ENCODE measurements at regions not wholly inside any gene's neighbourhood (a gene's known extent, or its start where the extent isn't known, plus 50 kb on each side); places are given as distances from the start of the nearest gene placed in this dataset.
"Not testable (repeated sequence)": the region's sequence is repeated elsewhere in the genome, so short reads cannot be mapped to it uniquely, and the experiment has no call there.

- not testable (repeated sequence) for DNase-seq (ENCODE audit: low read depth)
These were observed 83.1 kb upstream of the CYRIA start for GRCh38 chr2:16748511-16749266.

DNA sequence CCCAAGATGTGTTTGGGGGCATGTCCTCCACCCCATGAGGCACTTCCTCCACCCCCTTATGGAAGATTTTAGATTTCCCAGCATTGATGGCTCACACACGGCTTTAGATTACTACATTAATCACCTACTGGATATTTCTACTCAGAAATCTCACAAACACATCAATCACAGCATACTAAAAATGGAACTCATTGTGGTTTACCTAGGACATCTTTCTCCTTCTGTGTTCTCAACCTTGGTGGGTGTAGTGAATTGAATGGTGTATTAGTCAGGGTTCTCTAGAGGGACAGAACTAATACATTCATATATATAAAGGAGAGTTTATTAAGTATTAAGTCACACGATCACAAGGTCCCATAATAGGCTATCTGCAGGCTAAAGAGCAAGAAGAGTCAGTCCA lies 82.1 kb upstream of the CYRIA start:
- DNase-seq (ENCODE audit: low read depth), result no peak

- DNase-seq (ENCODE audit: low read depth), result no peak
These were observed 81.6 kb upstream of the CYRIA start for GRCh38 chr2:16747257-16747656.

DNA sequence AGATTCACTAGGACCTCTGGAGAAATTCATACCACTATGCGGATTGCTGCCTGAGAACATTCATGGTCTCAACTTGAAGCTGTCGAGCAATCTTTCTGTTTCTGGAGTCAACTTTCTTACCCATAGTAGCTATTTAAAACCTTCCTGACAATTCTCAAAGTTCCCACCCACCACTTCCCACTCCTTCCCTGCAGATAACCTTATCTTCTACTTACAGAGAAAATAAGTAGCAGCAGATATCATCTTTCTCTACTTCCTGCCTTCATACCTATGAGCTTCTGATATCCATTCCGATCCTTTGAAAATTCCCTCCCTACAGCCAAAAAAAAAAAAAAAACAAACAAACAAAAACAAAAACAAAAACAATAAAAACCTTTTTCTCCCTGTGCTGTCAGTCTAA lies 81.2 kb upstream of the CYRIA start:
- no peak for DNase-seq (ENCODE audit: low read depth)

DNA sequence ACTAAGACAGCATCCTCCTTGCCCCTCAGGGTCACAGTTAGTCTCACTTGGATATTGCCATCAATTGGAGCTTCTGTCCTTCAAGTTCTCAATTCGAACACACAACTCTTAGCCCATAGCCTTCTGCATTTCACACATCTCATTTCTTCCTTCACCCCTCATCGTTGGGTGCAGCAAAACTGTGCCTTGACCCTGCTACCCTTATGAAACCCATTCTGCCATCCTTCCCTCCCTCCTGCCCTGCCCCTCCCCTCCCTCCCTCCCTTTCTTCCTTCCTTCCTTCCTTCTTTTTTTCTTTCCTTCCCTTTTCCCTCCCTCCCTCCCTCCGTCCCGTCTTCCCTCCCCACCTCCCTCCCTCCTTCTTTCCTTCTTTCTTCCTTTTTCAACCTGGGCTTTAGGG lies 80.7 kb upstream of the CYRIA start:
- DNase-seq (ENCODE audit: low read depth), result no peak

GRCh38 chr2:16745466-16745865 lies 79.8 kb upstream of the CYRIA start:
- no peak for DNase-seq (ENCODE audit: low read depth)

DNA sequence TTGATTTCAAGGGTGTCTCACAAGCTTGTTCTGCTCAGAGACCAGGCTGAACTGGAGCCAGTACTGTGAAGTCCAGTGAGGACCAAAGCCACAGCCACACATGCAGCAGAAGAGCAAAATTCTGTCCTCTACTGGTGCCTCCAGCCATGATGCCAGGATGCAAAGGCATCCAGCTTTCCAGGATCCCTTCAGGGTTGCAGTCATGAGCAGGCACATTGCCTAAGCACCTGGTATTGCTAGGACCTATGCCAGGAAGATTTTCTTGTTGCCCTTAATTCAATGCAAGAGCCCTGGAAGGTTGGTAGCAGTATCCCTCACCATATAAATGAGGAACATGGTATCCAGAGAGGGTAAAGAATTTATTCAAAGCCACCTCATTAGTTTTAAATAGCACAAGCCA lies 78.9 kb upstream of the CYRIA start:
- DNase-seq (ENCODE audit: low read depth), result no peak

- DNase-seq (ENCODE audit: low read depth), result no peak
These were observed 76.4 kb upstream of the CYRIA start for GRCh38 chr2:16742026-16742425.

GRCh38 chr2:16741498-16741897 lies 75.9 kb upstream of the CYRIA start:
- no peak for DNase-seq (ENCODE audit: low read depth)

GRCh38 chr2:16739778-16740581 lies 74.3 kb upstream of the CYRIA start:
- DNase-seq (ENCODE audit: low read depth), result no peak

- DNase-seq (ENCODE audit: low read depth), result no peak
These were observed 73.0 kb upstream of the CYRIA start for GRCh38 chr2:16738361-16739225.

GRCh38 chr2:16737812-16738211 lies 72.2 kb upstream of the CYRIA start:
- no peak for DNase-seq (ENCODE audit: low read depth)

DNA sequence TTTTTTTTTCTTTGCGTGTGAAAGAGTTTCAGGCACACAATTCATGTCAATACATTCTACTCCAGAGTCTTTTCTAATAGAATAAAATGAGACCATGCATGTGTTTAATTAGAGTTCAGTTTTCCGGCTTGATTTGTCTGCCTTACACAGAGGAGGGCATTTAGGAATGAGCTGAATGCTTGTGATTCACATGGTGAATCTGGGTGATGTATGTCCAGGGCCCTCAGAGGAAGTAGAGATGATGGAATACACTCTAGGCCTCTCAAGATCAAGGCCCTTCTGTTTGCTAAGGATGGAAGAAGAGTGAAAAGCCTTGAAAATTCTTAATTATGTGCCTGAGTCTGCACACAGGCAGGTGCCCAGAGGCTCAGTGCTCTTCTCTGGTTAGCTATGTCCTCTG lies 71.0 kb upstream of the CYRIA start:
- no peak for DNase-seq (ENCODE audit: low read depth)

- no peak for DNase-seq (ENCODE audit: low read depth)
These were observed 63.7 kb upstream of the CYRIA start for GRCh38 chr2:16729335-16729734.

DNA sequence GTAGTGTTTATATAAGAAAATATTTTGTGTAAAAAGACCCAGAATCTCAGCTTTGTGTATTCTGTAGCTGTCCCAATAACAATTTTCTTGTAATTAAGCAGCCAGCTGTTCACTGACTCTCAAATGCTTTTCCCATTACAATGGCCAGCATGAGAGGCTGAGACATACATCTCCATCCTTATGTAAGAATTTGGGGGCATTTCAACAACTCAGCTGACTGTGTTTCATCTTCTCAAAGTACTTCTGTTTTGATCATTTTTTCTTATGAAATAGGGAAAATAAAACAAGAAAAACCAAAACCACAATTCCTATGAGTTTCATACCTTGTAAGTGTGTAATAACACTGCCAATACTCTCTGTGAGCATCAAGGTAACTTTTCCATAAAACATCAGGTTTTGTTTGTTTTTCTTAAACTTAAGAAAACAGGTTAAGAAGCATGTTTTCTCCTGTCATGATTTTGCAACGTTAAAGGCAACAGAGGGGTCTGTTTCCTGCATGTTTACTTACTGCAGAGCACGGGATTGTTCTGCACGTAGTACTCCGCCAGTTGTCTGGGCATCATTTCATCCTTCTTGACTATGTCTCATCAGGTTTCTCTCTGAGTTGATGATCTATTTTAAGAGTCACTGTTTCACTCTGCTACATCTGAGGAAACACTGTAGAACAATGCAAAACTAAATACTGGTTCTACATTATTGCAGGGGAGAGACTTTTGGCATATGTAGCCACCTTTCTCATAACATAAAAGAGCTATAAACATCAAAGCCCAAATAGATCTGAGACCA lies 62.9 kb upstream of the CYRIA start:
- no peak for DNase-seq (ENCODE audit: low read depth)

- DNase-seq (ENCODE audit: low read depth), result not testable (repeated sequence)
These were observed 62.2 kb upstream of the CYRIA start for GRCh38 chr2:16727849-16728248.

DNA sequence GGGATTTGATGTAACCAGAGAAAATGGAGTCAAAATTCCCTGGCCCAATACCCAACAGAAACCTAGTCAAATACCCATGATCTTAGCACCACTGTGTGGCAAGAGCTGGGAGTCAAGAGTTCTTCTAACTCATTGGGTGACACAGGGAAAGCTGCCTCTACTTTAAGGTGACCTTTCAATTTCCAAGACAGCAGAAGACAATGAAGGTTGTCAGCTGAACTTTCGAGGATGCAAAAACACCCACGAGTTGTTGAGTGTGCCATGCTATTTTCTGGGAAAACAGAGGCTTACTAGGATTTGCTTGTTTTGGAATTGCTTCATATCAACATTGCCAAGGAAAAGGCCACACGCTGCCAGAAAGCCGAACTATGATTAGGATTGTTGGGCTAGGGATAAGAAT lies 61.6 kb upstream of the CYRIA start:
- DNase-seq (ENCODE audit: low read depth), result no peak

- DNase-seq (ENCODE audit: low read depth), result no peak
These were observed 60.9 kb upstream of the CYRIA start for GRCh38 chr2:16726577-16726976.

- no peak for DNase-seq (ENCODE audit: low read depth)
These were observed 60.5 kb upstream of the CYRIA start for GRCh38 chr2:16726147-16726546.

DNA sequence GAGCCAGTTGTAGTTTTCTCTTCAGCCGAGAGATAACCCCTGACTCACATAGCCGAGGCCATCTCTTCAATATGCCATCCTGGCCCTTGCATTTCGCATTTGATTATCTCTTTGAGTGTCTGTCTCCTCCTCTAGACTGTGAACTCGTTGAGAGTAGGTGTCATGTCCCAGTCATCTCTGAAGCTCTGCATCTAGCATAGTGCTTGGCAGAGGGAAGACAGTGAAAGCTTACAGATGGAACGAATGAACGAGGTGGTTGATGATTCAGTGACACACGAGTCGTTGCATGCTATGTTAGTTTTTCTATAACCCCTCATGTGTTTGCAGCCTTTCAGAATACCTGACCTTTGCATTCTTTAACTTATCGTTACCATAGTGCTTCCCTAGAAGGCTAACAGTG lies 59.9 kb upstream of the CYRIA start:
- no peak for DNase-seq (ENCODE audit: low read depth)

- no peak for DNase-seq (ENCODE audit: low read depth)
These were observed 57.0 kb upstream of the CYRIA start for GRCh38 chr2:16722677-16723076.

GRCh38 chr2:16722126-16722525 lies 56.5 kb upstream of the CYRIA start:
- no peak for DNase-seq (ENCODE audit: low read depth)

Data from fibroblast of the conjunctiva (primary cell).